GM23338 (cell line): ENCODE measurements at regions not wholly inside any gene's neighbourhood (a gene's known extent, or its start where the extent isn't known, plus 50 kb on each side); places are given as distances from the start of the nearest gene placed in this dataset.

Source experiments
- ATAC-seq: fragments of 200-7000 bp; cut with Tn5 transposase; 3 replicates; pipeline ENCODE4 v1.9.1; 2020
- DNase-seq: peaks from one replicate; pipeline ENCODE4 v3.0.0-alpha.2; 2015; ENCODE audit warnings: low spot score
- H2AFZ ChIP-seq: fragments of 200-600 bp; sonication (generic); 2 replicates; pipeline ENCODE4 v1.8.0; 2016; ENCODE audit warnings: antibody characterized with exemption, mild to moderate bottlenecking, moderate library complexity
- H3F3A ChIP-seq: fragments of 200-600 bp; sonication (generic); replicated peaks from 2 replicates; pipeline ENCODE4 v1.8.0; 2017; ENCODE audit warnings: antibody characterized with exemption, mixed run types, low read depth
- H3K27ac ChIP-seq: fragments of 200-600 bp; sonication (generic); 2 replicates; pipeline ENCODE4 v1.6.1; 2016; ENCODE audit warnings: low read depth
- H3K27me3 ChIP-seq: fragments of 200-600 bp; sonication (generic); 2 replicates; pipeline ENCODE4 v1.8.0; 2016; ENCODE audit warnings: mild to moderate bottlenecking, mixed run types, moderate library complexity; ENCODE audit not compliant: insufficient read depth
- H3K36me3 ChIP-seq: fragments of 200-600 bp; sonication (generic); 2 replicates; pipeline ENCODE4 v1.8.0; 2016; ENCODE audit warnings: mild to moderate bottlenecking; ENCODE audit not compliant: insufficient read depth
- H3K4me1 ChIP-seq: fragments of 200-600 bp; sonication (generic); 2 replicates; pipeline ENCODE4 v1.8.0; 2016; ENCODE audit warnings: mild to moderate bottlenecking, moderate library complexity; ENCODE audit not compliant: insufficient read depth
- H3K4me2 ChIP-seq: fragments of 200-600 bp; sonication (generic); 2 replicates; pipeline ENCODE4 v1.7.1; 2017; ENCODE audit warnings: mixed run types
- H3K4me3 ChIP-seq: fragments of 200-600 bp; sonication (generic); 2 replicates; pipeline ENCODE4 v1.6.1; 2016; ENCODE audit warnings: mixed run types
- H3K79me2 ChIP-seq: fragments of 200-600 bp; sonication (generic); replicated peaks from 2 replicates; pipeline ENCODE4 v1.8.0; 2017; ENCODE audit warnings: mild to moderate bottlenecking; ENCODE audit not compliant: insufficient read depth
- H3K9me2 ChIP-seq: fragments of 200-600 bp; sonication (generic); 2 replicates; pipeline ENCODE4 v1.8.0; 2017; ENCODE audit not compliant: insufficient read depth
- H4K20me1 ChIP-seq: fragments of 200-600 bp; sonication (generic); replicated peaks from 2 replicates; pipeline ENCODE4 v1.8.0; 2017; ENCODE audit warnings: mild to moderate bottlenecking; ENCODE audit not compliant: insufficient read depth
- H3K27ac Mint-ChIP-seq: 2 replicates; pipeline ENCODE4 v1.8.0; 2020; ENCODE audit warnings: inconsistent platforms, mild to moderate bottlenecking, moderate library complexity, mixed read lengths
- H3K27me3 Mint-ChIP-seq: 3 replicates; pipeline ENCODE4 v1.8.0; 2022; ENCODE audit warnings: low read depth, mild to moderate bottlenecking, moderate library complexity, mixed read lengths, inconsistent platforms; ENCODE audit not compliant: insufficient read depth, poor library complexity
- H3K36me3 Mint-ChIP-seq: 3 replicates; pipeline ENCODE4 v1.8.0; 2021; ENCODE audit warnings: low read depth, mild to moderate bottlenecking, inconsistent platforms, moderate library complexity, mixed read lengths
- H3K4me1 Mint-ChIP-seq: 3 replicates; pipeline ENCODE4 v1.8.0; 2020; ENCODE audit warnings: mild to moderate bottlenecking, inconsistent platforms, mixed read lengths
- H3K4me3 Mint-ChIP-seq: 3 replicates; pipeline ENCODE4 v1.8.0; 2021; ENCODE audit warnings: moderate library complexity, mild to moderate bottlenecking, inconsistent platforms, mixed read lengths
- H3K9me3 Mint-ChIP-seq: 3 replicates; pipeline ENCODE4 v1.8.0; 2020; ENCODE audit warnings: moderate library complexity, mild to moderate bottlenecking, inconsistent platforms, mixed read lengths
- EZH2phosphoT487 ChIP-seq: fragments of 200-600 bp; sonication (generic); IDR thresholded peaks from one replicate; pipeline ENCODE4 v1.8.1; 2018; ENCODE audit warnings: antibody characterized with exemption; ENCODE audit not compliant: unreplicated experiment
- JUNB ChIP-seq: IDR thresholded peaks from one replicate; pipeline ENCODE4 v1.6.1; 2016; ENCODE audit warnings: antibody characterized with exemption; ENCODE audit not compliant: unreplicated experiment
- NANOG ChIP-seq: IDR thresholded peaks from 2 replicates; pipeline ENCODE4 v1.6.1; 2016; ENCODE audit warnings: antibody characterized with exemption, borderline replicate concordance
- POLR2AphosphoS5 ChIP-seq: IDR thresholded peaks from 2 replicates; pipeline ENCODE4 v1.6.1; 2016; ENCODE audit warnings: antibody characterized with exemption, low read depth
- STAT1 ChIP-seq: IDR thresholded peaks from one replicate; pipeline ENCODE4 v1.6.1; 2016; ENCODE audit warnings: antibody characterized with exemption; ENCODE audit not compliant: unreplicated experiment
- ZNF114 ChIP-seq: fragments of 250-450 bp; sonication (Bioruptor Pico); IDR thresholded peaks from 2 replicates; pipeline ENCODE4 v1.5.0; 2020; ENCODE audit warnings: mild to moderate bottlenecking, moderate library complexity
- TF ChIP-seq, protein P1 (sequence below): fragments of 250-450 bp; sonication (Bioruptor Pico); IDR thresholded peaks from 2 replicates; pipeline ENCODE4 v1.5.0; 2020; ENCODE audit warnings: mild to moderate bottlenecking, moderate library complexity
- TF ChIP-seq, protein P2 (sequence below), 2 experiments: fragments of 200-600 bp in 1 of 2; sonication (generic) in 1 of 2; conservative IDR thresholded peaks; 2 replicates each; pipeline versions ENCODE4 v1.5.1 to v1.6.1; 2016 to 2017; ENCODE audit warnings: antibody characterized with exemption in 2 of 2, low read depth in 2 of 2, mild to moderate bottlenecking in 2 of 2, moderate library complexity in 1 of 2

DNA sequence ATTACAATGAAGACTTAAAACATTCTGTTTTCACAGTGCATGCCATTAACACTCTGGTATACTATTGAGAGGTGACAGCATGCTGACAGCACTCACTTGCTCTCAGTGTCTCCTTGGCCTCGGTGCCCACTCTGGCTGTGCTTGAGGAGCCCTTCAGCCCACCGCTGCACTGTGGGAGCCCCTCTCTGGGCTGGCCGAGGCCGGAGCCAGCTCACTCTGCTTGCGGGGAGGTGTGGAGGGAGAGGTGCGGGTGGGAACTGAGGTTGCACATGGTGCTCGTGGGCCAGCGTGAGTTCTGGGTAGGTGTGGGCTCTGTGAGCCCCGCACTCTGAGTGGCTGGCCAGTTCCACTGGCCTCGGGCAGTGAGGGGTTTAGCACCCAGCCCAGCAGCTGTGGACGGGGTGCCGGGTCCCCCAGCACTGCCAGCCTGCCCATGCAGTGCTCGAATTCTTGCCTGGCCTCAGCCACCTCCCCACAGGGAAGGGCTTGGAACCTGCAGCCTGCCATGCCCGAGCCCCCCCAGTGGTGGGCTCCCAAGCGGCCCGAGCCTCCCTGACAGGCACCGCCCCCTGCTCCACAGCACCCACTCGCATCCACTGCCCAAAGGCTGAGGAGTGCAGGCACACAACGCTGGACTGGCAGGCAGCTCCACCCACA is 135.3 kb upstream of the AR start (continued):
- TF ChIP-seq, protein P1, sequence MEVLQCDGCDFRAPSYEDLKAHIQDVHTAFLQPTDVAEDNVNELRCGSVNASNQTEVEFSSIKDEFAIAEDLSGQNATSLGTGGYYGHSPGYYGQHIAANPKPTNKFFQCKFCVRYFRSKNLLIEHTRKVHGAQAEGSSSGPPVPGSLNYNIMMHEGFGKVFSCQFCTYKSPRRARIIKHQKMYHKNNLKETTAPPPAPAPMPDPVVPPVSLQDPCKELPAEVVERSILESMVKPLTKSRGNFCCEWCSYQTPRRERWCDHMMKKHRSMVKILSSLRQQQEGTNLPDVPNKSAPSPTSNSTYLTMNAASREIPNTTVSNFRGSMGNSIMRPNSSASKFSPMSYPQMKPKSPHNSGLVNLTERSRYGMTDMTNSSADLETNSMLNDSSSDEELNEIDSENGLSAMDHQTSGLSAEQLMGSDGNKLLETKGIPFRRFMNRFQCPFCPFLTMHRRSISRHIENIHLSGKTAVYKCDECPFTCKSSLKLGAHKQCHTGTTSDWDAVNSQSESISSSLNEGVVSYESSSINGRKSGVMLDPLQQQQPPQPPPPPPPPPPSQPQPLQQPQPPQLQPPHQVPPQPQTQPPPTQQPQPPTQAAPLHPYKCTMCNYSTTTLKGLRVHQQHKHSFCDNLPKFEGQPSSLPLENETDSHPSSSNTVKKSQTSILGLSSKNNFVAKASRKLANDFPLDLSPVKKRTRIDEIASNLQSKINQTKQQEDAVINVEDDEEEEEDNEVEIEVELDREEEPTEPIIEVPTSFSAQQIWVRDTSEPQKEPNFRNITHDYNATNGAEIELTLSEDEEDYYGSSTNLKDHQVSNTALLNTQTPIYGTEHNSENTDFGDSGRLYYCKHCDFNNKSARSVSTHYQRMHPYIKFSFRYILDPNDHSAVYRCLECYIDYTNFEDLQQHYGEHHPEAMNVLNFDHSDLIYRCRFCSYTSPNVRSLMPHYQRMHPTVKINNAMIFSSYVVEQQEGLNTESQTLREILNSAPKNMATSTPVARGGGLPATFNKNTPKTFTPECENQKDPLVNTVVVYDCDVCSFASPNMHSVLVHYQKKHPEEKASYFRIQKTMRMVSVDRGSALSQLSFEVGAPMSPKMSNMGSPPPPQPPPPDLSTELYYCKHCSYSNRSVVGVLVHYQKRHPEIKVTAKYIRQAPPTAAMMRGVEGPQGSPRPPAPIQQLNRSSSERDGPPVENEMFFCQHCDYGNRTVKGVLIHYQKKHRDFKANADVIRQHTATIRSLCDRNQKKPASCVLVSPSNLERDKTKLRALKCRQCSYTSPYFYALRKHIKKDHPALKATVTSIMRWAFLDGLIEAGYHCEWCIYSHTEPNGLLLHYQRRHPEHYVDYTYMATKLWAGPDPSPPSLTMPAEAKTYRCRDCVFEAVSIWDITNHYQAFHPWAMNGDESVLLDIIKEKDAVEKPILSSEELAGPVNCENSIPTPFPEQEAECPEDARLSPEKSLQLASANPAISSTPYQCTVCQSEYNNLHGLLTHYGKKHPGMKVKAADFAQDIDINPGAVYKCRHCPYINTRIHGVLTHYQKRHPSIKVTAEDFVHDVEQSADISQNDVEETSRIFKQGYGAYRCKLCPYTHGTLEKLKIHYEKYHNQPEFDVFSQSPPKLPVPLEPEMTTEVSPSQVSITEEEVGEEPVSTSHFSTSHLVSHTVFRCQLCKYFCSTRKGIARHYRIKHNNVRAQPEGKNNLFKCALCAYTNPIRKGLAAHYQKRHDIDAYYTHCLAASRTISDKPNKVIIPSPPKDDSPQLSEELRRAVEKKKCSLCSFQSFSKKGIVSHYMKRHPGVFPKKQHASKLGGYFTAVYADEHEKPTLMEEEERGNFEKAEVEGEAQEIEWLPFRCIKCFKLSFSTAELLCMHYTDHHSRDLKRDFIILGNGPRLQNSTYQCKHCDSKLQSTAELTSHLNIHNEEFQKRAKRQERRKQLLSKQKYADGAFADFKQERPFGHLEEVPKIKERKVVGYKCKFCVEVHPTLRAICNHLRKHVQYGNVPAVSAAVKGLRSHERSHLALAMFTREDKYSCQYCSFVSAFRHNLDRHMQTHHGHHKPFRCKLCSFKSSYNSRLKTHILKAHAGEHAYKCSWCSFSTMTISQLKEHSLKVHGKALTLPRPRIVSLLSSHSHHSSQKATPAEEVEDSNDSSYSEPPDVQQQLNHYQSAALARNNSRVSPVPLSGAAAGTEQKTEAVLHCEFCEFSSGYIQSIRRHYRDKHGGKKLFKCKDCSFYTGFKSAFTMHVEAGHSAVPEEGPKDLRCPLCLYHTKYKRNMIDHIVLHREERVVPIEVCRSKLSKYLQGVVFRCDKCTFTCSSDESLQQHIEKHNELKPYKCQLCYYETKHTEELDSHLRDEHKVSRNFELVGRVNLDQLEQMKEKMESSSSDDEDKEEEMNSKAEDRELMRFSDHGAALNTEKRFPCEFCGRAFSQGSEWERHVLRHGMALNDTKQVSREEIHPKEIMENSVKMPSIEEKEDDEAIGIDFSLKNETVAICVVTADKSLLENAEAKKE, result no peak
- TF ChIP-seq JUNB, result no peak
- TF ChIP-seq, protein P2, sequence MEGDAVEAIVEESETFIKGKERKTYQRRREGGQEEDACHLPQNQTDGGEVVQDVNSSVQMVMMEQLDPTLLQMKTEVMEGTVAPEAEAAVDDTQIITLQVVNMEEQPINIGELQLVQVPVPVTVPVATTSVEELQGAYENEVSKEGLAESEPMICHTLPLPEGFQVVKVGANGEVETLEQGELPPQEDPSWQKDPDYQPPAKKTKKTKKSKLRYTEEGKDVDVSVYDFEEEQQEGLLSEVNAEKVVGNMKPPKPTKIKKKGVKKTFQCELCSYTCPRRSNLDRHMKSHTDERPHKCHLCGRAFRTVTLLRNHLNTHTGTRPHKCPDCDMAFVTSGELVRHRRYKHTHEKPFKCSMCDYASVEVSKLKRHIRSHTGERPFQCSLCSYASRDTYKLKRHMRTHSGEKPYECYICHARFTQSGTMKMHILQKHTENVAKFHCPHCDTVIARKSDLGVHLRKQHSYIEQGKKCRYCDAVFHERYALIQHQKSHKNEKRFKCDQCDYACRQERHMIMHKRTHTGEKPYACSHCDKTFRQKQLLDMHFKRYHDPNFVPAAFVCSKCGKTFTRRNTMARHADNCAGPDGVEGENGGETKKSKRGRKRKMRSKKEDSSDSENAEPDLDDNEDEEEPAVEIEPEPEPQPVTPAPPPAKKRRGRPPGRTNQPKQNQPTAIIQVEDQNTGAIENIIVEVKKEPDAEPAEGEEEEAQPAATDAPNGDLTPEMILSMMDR (conservative IDR thresholded peaks at IDR 0.05; ENCODE audit: low read depth in 2 of 2), result no peak
- TF ChIP-seq NANOG, result no peak
- TF ChIP-seq POLR2AphosphoS5, result no peak

DNA sequence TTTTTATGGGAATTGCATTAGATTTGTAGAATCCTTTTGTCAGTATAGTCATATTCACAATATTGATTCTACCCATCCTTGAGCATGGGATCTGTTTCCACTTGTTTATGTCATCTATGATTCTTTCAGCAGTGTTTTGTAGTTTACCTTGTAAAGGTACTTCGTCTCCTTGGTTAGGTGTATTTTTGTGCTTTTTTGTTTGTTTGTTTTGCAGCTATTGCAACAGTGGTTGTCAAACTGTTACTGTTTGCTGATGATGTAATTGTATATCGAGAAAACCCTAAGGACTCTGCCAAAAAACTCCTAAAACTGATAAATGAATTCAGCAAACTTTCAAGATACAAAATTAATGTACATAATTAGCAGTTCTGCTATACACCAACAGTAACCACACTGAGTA is 127.9 kb upstream of the AR start:
- no peak overlapping the region for H3K27ac ChIP-seq
- H3K4me1 ChIP-seq, result no peaks in the 10 kb centered on the region
- no peaks in the 10 kb centered on the region for H3F3A ChIP-seq
- no peaks in the 10 kb centered on the region for H3K79me2 ChIP-seq
- Mint-ChIP-seq H3K27ac (no peak overlapping the region), H3K4me1 (no peaks in the 10 kb centered on the region), H3K4me3 (no peak overlapping the region), H3K9me3 (peaks cover 20% of the 10 kb centered on the region), H3K27me3 (no peaks in the 10 kb centered on the region), H3K36me3 (no peaks in the 10 kb centered on the region)
- H3K27me3 ChIP-seq, result no peaks in the 10 kb centered on the region
- ATAC-seq (no peak), DNase-seq (no peak)
- no peaks in the 10 kb centered on the region for H3K9me2 ChIP-seq
- no peaks in the 10 kb centered on the region for H4K20me1 ChIP-seq
- 0 out of 2 replicates have a peak, but pooled peaks cover 4% of the 10 kb centered on the region for H3K36me3 ChIP-seq
- H3K4me3 ChIP-seq, result no peak overlapping the region
- no peak overlapping the region for H3K4me2 ChIP-seq
- H2AFZ ChIP-seq, result no peak overlapping the region
- TF ChIP-seq STAT1 (no peak), ZNF114 (CRISPR knock-in tag) (no peak), EZH2phosphoT487 (no peak), NANOG (no peak), JUNB (no peak)
- TF ChIP-seq, protein P1, result no peak
